HCT116 (cell line): ENCODE measurements at regions not wholly inside any gene's neighbourhood (a gene's known extent, or its start where the extent isn't known, plus 50 kb on each side); places are given as distances from the start of the nearest gene placed in this dataset.

ENCODE experiments used
- ATAC-seq: fragments of 200-7000 bp; cut with Tn5 transposase; 2 replicates; pipeline ENCODE4 v1.9.1; 2020; ENCODE audit warnings: mild to moderate bottlenecking, moderate library complexity
- BruUV-seq: library from RNA; stranded (reverse); fragments of 400-500 nt; replicated peaks from 2 replicates; lab custom pipeline; 2021; lab: Mats Ljungman, UMichigan
- CTCF ChIA-PET: fragments of 300-600 bp; sonication (Branson Sonifier 250); formaldehyde crosslinking; loops from one replicate; lab custom pipeline; 2021; ENCODE audit warnings: antibody characterized with exemption; lab: Charles Lee
- POLR2A ChIA-PET: fragments of 300-600, 350-600 bp; sonication (Branson Sonifier 250); formaldehyde crosslinking; loops from one replicate; lab custom pipeline; 2021; ENCODE audit warnings: antibody characterized with exemption; lab: Charles Lee
- RAD21 ChIA-PET, 2 experiments: fragments of 300-600 bp; sonication (Branson Sonifier 250); formaldehyde crosslinking; loops; one replicate each; lab custom pipeline; 2023; ENCODE audit warnings: low total read pairs in 2 of 2; ENCODE audit not compliant: uncharacterized antibody in 2 of 2, unreplicated experiment in 2 of 2, low non-redundant PET in 1 of 2; lab: Charles Lee
- DNase-seq: peaks from one replicate; pipeline ENCODE4 v3.0.0-alpha.2; 2010; ENCODE audit warnings: low read depth, low spot score
- H2AFZ ChIP-seq: fragments of 200-600 bp; shearing (Covaris generic), sonication (generic); 2 replicates; pipeline ENCODE4 v1.6.1; 2017; ENCODE audit warnings: low read depth, mixed run types, mixed read lengths, antibody characterized with exemption, low read length; ENCODE audit not compliant: poor library complexity, severe bottlenecking
- H3K27ac ChIP-seq: 2 replicates; pipeline ENCODE4 v1.5.1; 2012; ENCODE audit warnings: low read depth, low read length
- H3K27me3 ChIP-seq: fragments of 200-600 bp; sonication (generic); 2 replicates; pipeline ENCODE4 v1.6.1; 2016; ENCODE audit warnings: mixed run types, low read length, mixed read lengths; ENCODE audit not compliant: insufficient read depth
- H3K36me3 ChIP-seq, 2 experiments: fragments of 200-500 bp in 1 of 2; fragments of 200-600 bp in 1 of 2; sonication (Bioruptor generic) in 1 of 2; sonication (generic) in 1 of 2; 2 replicates each; pipeline versions ENCODE4 v1.5.1 to v1.6.1; 2014 to 2016; ENCODE audit warnings: low read length in 2 of 2, inconsistent platforms in 1 of 2, mixed read lengths in 1 of 2, mixed run types in 1 of 2; ENCODE audit not compliant: insufficient read depth in 2 of 2, control insufficient read depth in 1 of 2
- H3K4me1 ChIP-seq, 2 experiments: fragments of 200-600 bp in 1 of 2; sonication (generic) in 1 of 2; 2 replicates each; pipeline versions ENCODE4 v1.5.1 to v1.6.1; 2012 to 2017; ENCODE audit warnings: low read length in 2 of 2, inconsistent platforms in 1 of 2, mild to moderate bottlenecking in 1 of 2, mixed read lengths in 1 of 2, mixed run types in 1 of 2, moderate library complexity in 1 of 2; ENCODE audit not compliant: insufficient read depth in 2 of 2, control insufficient read depth in 1 of 2
- H3K4me2 ChIP-seq: fragments of 200-600 bp; sonication (generic); 2 replicates; pipeline ENCODE4 v1.6.1; 2017; ENCODE audit warnings: mixed run types, low read length, mixed read lengths
- H3K4me3 ChIP-seq, 2 experiments: fragments of 200-600 bp in 1 of 2; sonication (generic) in 1 of 2; replicated peaks in 1 of 2; 2 replicates each; pipeline ENCODE4 v1.5.1; 2011 to 2016; ENCODE audit warnings: low read length in 2 of 2, control low read depth in 1 of 2, low read depth in 1 of 2, mild to moderate bottlenecking in 1 of 2, mixed read lengths in 1 of 2, mixed run types in 1 of 2
- H3K79me2 ChIP-seq: fragments of 200-600 bp; sonication (generic); 2 replicates; pipeline ENCODE4 v1.6.1; 2017; ENCODE audit warnings: mild to moderate bottlenecking, mixed run types, low read length, moderate library complexity, mixed read lengths; ENCODE audit not compliant: insufficient read depth
- H3K9ac ChIP-seq: fragments of 200-600 bp; sonication (generic); 2 replicates; pipeline ENCODE4 v1.6.1; 2016; ENCODE audit warnings: low read length, mixed read lengths
- H3K9me2 ChIP-seq: fragments of 200-600 bp; sonication (generic), shearing (Covaris generic); 2 replicates; pipeline ENCODE4 v1.6.1; 2017; ENCODE audit warnings: mixed run types, mild to moderate bottlenecking, moderate library complexity; ENCODE audit not compliant: insufficient read depth
- H3K9me3 ChIP-seq, 2 experiments: fragments of 200-500 bp in 1 of 2; fragments of 200-600 bp in 1 of 2; sonication (Bioruptor generic) in 1 of 2; sonication (generic) in 1 of 2; 2 replicates each; pipeline ENCODE4 v1.6.1; 2014 to 2017; ENCODE audit warnings: low read length in 2 of 2, mixed read lengths in 2 of 2, inconsistent platforms in 1 of 2, low read depth in 1 of 2, mild to moderate bottlenecking in 1 of 2, mixed run types in 1 of 2, moderate library complexity in 1 of 2; ENCODE audit not compliant: control insufficient read depth in 1 of 2, insufficient read depth in 1 of 2
- H4K20me1 ChIP-seq: fragments of 200-600 bp; sonication (generic), shearing (Covaris generic); 2 replicates; pipeline ENCODE4 v1.6.1; 2017; ENCODE audit warnings: mixed run types, mild to moderate bottlenecking, moderate library complexity; ENCODE audit not compliant: insufficient read depth
- EZH2 ChIP-seq: fragments of 200-600 bp; sonication (generic); IDR thresholded peaks from 2 replicates; pipeline ENCODE4 v1.6.1; 2017; ENCODE audit warnings: antibody characterized with exemption, mixed run types
- EZH2phosphoT487 ChIP-seq: fragments of 200-600 bp; IDR thresholded peaks from 2 replicates; pipeline ENCODE4 v1.6.1; 2018; ENCODE audit warnings: antibody characterized with exemption, borderline replicate concordance
- ZNF274 ChIP-seq: fragments of 200-500 bp; sonication (Bioruptor generic); IDR thresholded peaks from 2 replicates; pipeline ENCODE4 v1.6.1; 2014; ENCODE audit warnings: mild to moderate bottlenecking, low read depth, low read length, inconsistent platforms
- intact Hi-C: fragments of 100-400 bp; cut with micrococcal nuclease; formaldehyde crosslinking; loops from 2 replicates; pipeline ENCODE4 v1.10.0; 2022

- Histone ChIP-seq H3K4me1 (peaks cover 0 to 7% of the 10 kb centered on the region in 2 experiments; a peak in 2 of 4 replicates), H3K27me3 (no peaks in the 10 kb centered on the region), H3K4me2 (no peak overlapping the region), H3K27ac (no peak overlapping the region), H3K9me2 (no peaks in the 10 kb centered on the region), H4K20me1 (no peaks in the 10 kb centered on the region), H3K4me3 (no peak overlapping the region), H2AFZ (no peak overlapping the region), H3K9me3 (no peaks in the 10 kb centered on the region), H3K79me2 (no peaks in the 10 kb centered on the region), H3K36me3 (no peaks in the 10 kb centered on the region), H3K9ac (no peak overlapping the region)
- POLR2A ChIA-PET: no interaction called here
- no peak for ATAC-seq
- no TSS peak for BruUV-seq
- RAD21 ChIA-PET: no interaction called here
- intact Hi-C loops: no loop called here
- CTCF ChIA-PET: interaction anchor here (1.0 kb wide), 1 partner anchor 25 kb away, joined by 3 read pairs; no protein-coding TSS in a partner anchor
- DNase-seq: no peak
- no peak for TF ChIP-seq EZH2phosphoT487
- TF ChIP-seq EZH2: no peak
- TF ChIP-seq ZNF274: no peak
Observed at GRCh38 chr5:157924490-157924889, 65.5 kb upstream of the CLINT1 start.

- no peak for ATAC-seq
- RAD21 ChIA-PET: no interaction called here
- Histone ChIP-seq H3K36me3 (no peaks in the 10 kb centered on the region), H3K27me3 (no peaks in the 10 kb centered on the region), H4K20me1 (no peaks in the 10 kb centered on the region), H3K4me1 (peaks cover 0 to 7% of the 10 kb centered on the region in 2 experiments; a peak in 2 of 4 replicates), H3K9me2 (no peaks in the 10 kb centered on the region), H2AFZ (no peak overlapping the region), H3K9me3 (no peaks in the 10 kb centered on the region), H3K79me2 (no peaks in the 10 kb centered on the region), H3K4me2 (no peak overlapping the region), H3K27ac (no peak overlapping the region), H3K4me3 (no peak overlapping the region), H3K9ac (no peak overlapping the region)
- intact Hi-C loops: no loop called here
- BruUV-seq: no TSS peak
- POLR2A ChIA-PET: no interaction called here
- CTCF ChIA-PET: interaction anchor here (1.0 kb wide), 1 partner anchor 25 kb away, joined by 3 read pairs; no protein-coding TSS in a partner anchor
- no peak for TF ChIP-seq ZNF274
- DNase-seq: no peak
Observed at GRCh38 chr5:157923765-157924164, 64.8 kb upstream of the CLINT1 start.
